ENCODE measurements at regions not wholly inside any gene's neighbourhood (a gene's known extent, or its start where the extent isn't known, plus 50 kb on each side); places are given as distances from the start of the nearest gene placed in this dataset.
"Not testable (repeated sequence)": the region's sequence is repeated elsewhere in the genome, so short reads cannot be mapped to it uniquely, and the experiment has no call there.

- DNase-seq (ENCODE audit: low read depth), result peak; percentile 13
- no peak overlapping the region for H3K4me3 ChIP-seq (ENCODE audit: low read depth, low read length)
- TF ChIP-seq CTCF (IDR thresholded peaks at IDR 0.05; ENCODE audit: insufficient read depth, low read depth, low read length, missing control alignments), result no peak
Measured at GRCh38 chr5:119694284-119694683, 64.9 kb downstream of the FAM170A start.

GRCh38 chr5:119706049-119706448 lies 76.7 kb downstream of the FAM170A start:
- H3K4me3 ChIP-seq (ENCODE audit: low read depth, low read length), result no peak overlapping the region
- no peak for DNase-seq (ENCODE audit: low read depth)
- TF ChIP-seq CTCF (IDR thresholded peaks at IDR 0.05; ENCODE audit: insufficient read depth, low read depth, low read length, missing control alignments), result no peak

GRCh38 chr5:119708076-119708790 lies 78.9 kb downstream of the FAM170A start:
- no peak for TF ChIP-seq CTCF (IDR thresholded peaks at IDR 0.05; ENCODE audit: insufficient read depth, low read depth, low read length, missing control alignments)
- H3K4me3 ChIP-seq (ENCODE audit: low read depth, low read length), result no peak overlapping the region
- no peak for DNase-seq (ENCODE audit: low read depth)

- DNase-seq (ENCODE audit: low read depth), result no peak
- TF ChIP-seq CTCF (IDR thresholded peaks at IDR 0.05; ENCODE audit: insufficient read depth, low read depth, low read length, missing control alignments), result no peak
- no peak overlapping the region for H3K4me3 ChIP-seq (ENCODE audit: low read depth, low read length)
Measured at GRCh38 chr5:119721775-119722174, 92.4 kb downstream of the FAM170A start.

GRCh38 chr5:119725291-119725690 lies 95.9 kb downstream of the FAM170A start:
- not testable (repeated sequence) for DNase-seq (ENCODE audit: low read depth)

GRCh38 chr5:119726544-119726943 lies 97.2 kb downstream of the FAM170A start:
- no peak for TF ChIP-seq CTCF (IDR thresholded peaks at IDR 0.05; ENCODE audit: insufficient read depth, low read depth, low read length, missing control alignments)
- H3K4me3 ChIP-seq (ENCODE audit: low read depth, low read length), result no peak overlapping the region

More at GRCh38 chr5:119725291-119725690, 95.9 kb downstream of the FAM170A start:
- H3K4me3 ChIP-seq (ENCODE audit: low read depth, low read length), result not testable (repeated sequence)

GRCh38 chr5:119740225-119740624 lies 110.9 kb downstream of the FAM170A start:
- no peak for TF ChIP-seq CTCF (IDR thresholded peaks at IDR 0.05; ENCODE audit: insufficient read depth, low read depth, low read length, missing control alignments)
- H3K4me3 ChIP-seq (ENCODE audit: low read depth, low read length), result no peak overlapping the region
- DNase-seq (ENCODE audit: low read depth), result no peak

More at GRCh38 chr5:119726544-119726943, 97.2 kb downstream of the FAM170A start:
- no peak for DNase-seq (ENCODE audit: low read depth)
